SU-DHL-6 (cell line): ENCODE measurements at regions not wholly inside any gene's neighbourhood (a gene's known extent, or its start where the extent isn't known, plus 50 kb on each side); places are given as distances from the start of the nearest gene placed in this dataset.

Experiments used
- H2AFZ ChIP-seq: fragments of 200-600 bp; sonication (generic); 2 replicates; pipeline ENCODE4 v1.6.1; 2014; ENCODE audit warnings: low read depth, mild to moderate bottlenecking, moderate library complexity, mixed read lengths, antibody characterized with exemption, low read length; ENCODE audit not compliant: severe bottlenecking
- H3F3A ChIP-seq: fragments of 200-600 bp; shearing (Covaris generic); 2 replicates; pipeline ENCODE4 v1.6.0; 2016; ENCODE audit warnings: antibody characterized with exemption, mild to moderate bottlenecking; ENCODE audit not compliant: insufficient read depth
- H3K27ac ChIP-seq: fragments of 200-600 bp; sonication (generic); 2 replicates; pipeline ENCODE4 v1.5.1; 2016; ENCODE audit warnings: low read depth, mild to moderate bottlenecking, low read length, moderate library complexity, mixed read lengths
- H3K27me3 ChIP-seq: fragments of 200-600 bp; sonication (generic), shearing (Covaris generic); 2 replicates; pipeline ENCODE4 v1.6.0; 2014; ENCODE audit warnings: mild to moderate bottlenecking, low read length
- H3K36me3 ChIP-seq: fragments of 200-600 bp; sonication (generic); 2 replicates; pipeline ENCODE4 v1.6.1; 2014; ENCODE audit warnings: mild to moderate bottlenecking, low read length, mixed read lengths
- H3K4me2 ChIP-seq: fragments of 300-600, 200-600 bp; shearing (Covaris generic), sonication (generic); 2 replicates; pipeline ENCODE4 v1.6.0; 2014; ENCODE audit warnings: low read length, low read depth, mild to moderate bottlenecking; ENCODE audit not compliant: poor library complexity, severe bottlenecking
- H3K4me3 ChIP-seq: fragments of 200-600 bp; sonication (generic); 2 replicates; pipeline ENCODE4 v1.5.1; 2014; ENCODE audit warnings: antibody characterized with exemption, low read length, mild to moderate bottlenecking, mixed read lengths; ENCODE audit not compliant: insufficient read depth, poor library complexity, severe bottlenecking
- H3K79me2 ChIP-seq: fragments of 200-600 bp; sonication (generic); 2 replicates; pipeline ENCODE4 v1.6.1; 2014; ENCODE audit warnings: mild to moderate bottlenecking, low read length, moderate library complexity; ENCODE audit not compliant: insufficient read depth
- H3K9ac ChIP-seq: fragments of 200-600 bp; sonication (generic); 2 replicates; pipeline ENCODE4 v1.7.0; 2014; ENCODE audit warnings: mild to moderate bottlenecking, low read length
- H3K9me2 ChIP-seq: fragments of 200-600 bp; sonication (generic); replicated peaks from 2 replicates; pipeline ENCODE4 v1.6.1; 2014; ENCODE audit warnings: low read length; ENCODE audit not compliant: insufficient read depth
- H3K9me3 ChIP-seq: fragments of 200-600 bp; sonication (generic); 2 replicates; pipeline ENCODE4 v1.6.1; 2014; ENCODE audit warnings: low read length, mixed read lengths; ENCODE audit not compliant: insufficient read depth
- H4K20me1 ChIP-seq: fragments of 200-600 bp; sonication (generic); 2 replicates; pipeline ENCODE4 v1.6.1; 2014; ENCODE audit warnings: low read depth, mild to moderate bottlenecking, antibody characterized with exemption, low read length, moderate library complexity, mixed read lengths
- EZH2phosphoT487 ChIP-seq: fragments of 200-600 bp; sonication (generic), shearing (Covaris generic); conservative IDR thresholded peaks from 2 replicates; pipeline ENCODE4 v1.6.1; 2018; ENCODE audit warnings: mild to moderate bottlenecking, antibody characterized with exemption, low read length, moderate library complexity, mixed read lengths
- TF ChIP-seq, protein P1 (sequence below): fragments of 200-600 bp; sonication (generic); IDR thresholded peaks from one replicate; pipeline ENCODE4 v1.5.1; 2017; ENCODE audit warnings: antibody characterized with exemption, mild to moderate bottlenecking, low read length, moderate library complexity; ENCODE audit not compliant: insufficient read depth, poor library complexity, severe bottlenecking

DNA sequence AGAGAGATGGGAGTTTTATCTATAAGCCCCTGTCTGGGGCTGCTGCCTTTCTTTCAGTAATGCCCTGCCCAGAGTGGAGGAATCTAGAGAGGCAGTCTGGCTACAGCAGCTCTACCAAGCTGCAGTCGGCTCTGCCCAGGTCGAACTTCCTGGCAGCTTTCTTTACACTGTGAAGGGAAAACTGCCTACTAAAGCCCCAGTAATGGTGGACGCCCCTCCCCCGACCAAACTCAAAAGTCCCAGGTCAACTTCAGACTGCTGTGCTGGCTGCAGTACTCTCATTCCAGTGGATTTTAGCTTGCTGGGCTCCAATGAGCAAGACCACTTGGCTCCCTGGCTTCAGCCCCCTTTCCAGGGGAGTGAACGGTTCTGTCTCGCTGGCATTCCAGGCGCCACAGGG is 65.9 kb upstream of the RARB start:
- Histone ChIP-seq H3K9me3 (no peaks in the 10 kb centered on the region), H3K4me2 (no peak overlapping the region), H3K9me2 (no peaks in the 10 kb centered on the region), H3F3A (no peaks in the 10 kb centered on the region), H3K4me3 (no peak overlapping the region), H3K27ac (no peak overlapping the region), H3K36me3 (no peaks in the 10 kb centered on the region), H4K20me1 (no peaks in the 10 kb centered on the region), H2AFZ (no peak overlapping the region), H3K27me3 (no peaks in the 10 kb centered on the region), H3K79me2 (no peaks in the 10 kb centered on the region), H3K9ac (no peak overlapping the region)
- TF ChIP-seq, protein P1, sequence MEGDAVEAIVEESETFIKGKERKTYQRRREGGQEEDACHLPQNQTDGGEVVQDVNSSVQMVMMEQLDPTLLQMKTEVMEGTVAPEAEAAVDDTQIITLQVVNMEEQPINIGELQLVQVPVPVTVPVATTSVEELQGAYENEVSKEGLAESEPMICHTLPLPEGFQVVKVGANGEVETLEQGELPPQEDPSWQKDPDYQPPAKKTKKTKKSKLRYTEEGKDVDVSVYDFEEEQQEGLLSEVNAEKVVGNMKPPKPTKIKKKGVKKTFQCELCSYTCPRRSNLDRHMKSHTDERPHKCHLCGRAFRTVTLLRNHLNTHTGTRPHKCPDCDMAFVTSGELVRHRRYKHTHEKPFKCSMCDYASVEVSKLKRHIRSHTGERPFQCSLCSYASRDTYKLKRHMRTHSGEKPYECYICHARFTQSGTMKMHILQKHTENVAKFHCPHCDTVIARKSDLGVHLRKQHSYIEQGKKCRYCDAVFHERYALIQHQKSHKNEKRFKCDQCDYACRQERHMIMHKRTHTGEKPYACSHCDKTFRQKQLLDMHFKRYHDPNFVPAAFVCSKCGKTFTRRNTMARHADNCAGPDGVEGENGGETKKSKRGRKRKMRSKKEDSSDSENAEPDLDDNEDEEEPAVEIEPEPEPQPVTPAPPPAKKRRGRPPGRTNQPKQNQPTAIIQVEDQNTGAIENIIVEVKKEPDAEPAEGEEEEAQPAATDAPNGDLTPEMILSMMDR, result no peak
- no peak for TF ChIP-seq EZH2phosphoT487

DNA sequence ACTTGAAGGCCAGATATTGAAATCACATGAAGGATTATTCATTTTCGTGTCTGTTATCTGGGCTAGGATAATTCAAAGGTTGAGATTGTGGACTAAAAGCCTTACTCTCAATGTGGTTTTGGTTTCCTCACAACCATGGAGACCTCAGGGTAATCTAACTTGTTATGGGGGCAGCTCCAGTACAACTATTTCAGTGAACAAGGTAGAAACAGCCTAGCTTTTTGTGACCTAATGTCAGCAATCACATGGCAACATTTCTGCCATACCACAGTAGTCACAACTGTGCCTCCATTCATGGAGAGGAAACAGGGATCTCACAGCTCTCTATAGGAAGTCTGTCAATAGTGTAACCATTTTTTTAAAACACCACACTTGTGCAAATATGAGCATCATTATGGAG is 62.4 kb upstream of the RARB start:
- H4K20me1 ChIP-seq, result no peaks in the 10 kb centered on the region
- no peaks in the 10 kb centered on the region for H3F3A ChIP-seq
- no peak for TF ChIP-seq EZH2phosphoT487
- TF ChIP-seq, protein P1, result no peak
- no peak overlapping the region for H3K4me2 ChIP-seq
- H3K79me2 ChIP-seq, result no peaks in the 10 kb centered on the region
- H3K27me3 ChIP-seq, result no peaks in the 10 kb centered on the region
- H3K27ac ChIP-seq, result no peak overlapping the region
- H3K36me3 ChIP-seq, result no peaks in the 10 kb centered on the region
- H2AFZ ChIP-seq, result no peak overlapping the region
- no peak overlapping the region for H3K4me3 ChIP-seq
- H3K9me2 ChIP-seq, result no peaks in the 10 kb centered on the region
- H3K9ac ChIP-seq, result no peak overlapping the region
- no peaks in the 10 kb centered on the region for H3K9me3 ChIP-seq

DNA sequence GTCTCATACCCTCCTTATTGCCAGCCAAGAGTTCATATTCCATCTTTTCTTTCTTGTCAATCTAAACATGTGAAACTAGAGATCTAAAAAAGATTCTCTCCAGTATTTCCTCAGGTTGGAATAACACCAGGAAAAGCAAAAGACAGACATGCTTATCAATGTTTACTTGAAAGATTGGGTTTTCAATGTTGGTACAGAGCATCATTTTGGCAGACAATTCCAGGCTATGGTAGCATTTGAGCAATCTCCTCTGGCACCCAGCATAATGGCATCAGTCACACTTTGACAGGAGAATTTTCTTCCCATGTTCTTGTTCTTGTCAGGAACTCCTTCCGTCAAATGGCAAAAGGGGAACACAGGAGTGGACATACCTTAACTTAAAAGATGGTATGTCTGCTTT is 61.0 kb upstream of the RARB start:
- Histone ChIP-seq H3K9me3 (no peaks in the 10 kb centered on the region), H3K27ac (no peak overlapping the region), H2AFZ (no peak overlapping the region), H4K20me1 (no peaks in the 10 kb centered on the region), H3K9me2 (no peaks in the 10 kb centered on the region), H3K4me2 (no peak overlapping the region), H3K79me2 (no peaks in the 10 kb centered on the region), H3K36me3 (no peaks in the 10 kb centered on the region), H3K9ac (no peak overlapping the region), H3F3A (no peaks in the 10 kb centered on the region), H3K4me3 (no peak overlapping the region), H3K27me3 (no peaks in the 10 kb centered on the region)
- TF ChIP-seq, protein P1, result no peak
- no peak for TF ChIP-seq EZH2phosphoT487

GRCh38 chr3:25372167-25372566 is 55.9 kb upstream of the RARB start:
- H3F3A ChIP-seq, result no peaks in the 10 kb centered on the region
- H3K9me2 ChIP-seq, result no peaks in the 10 kb centered on the region
- no peak overlapping the region for H2AFZ ChIP-seq
- H3K27ac ChIP-seq, result no peak overlapping the region
- H3K9ac ChIP-seq, result no peak overlapping the region
- no peak overlapping the region for H3K4me2 ChIP-seq
- no peak overlapping the region for H3K4me3 ChIP-seq
- no peaks in the 10 kb centered on the region for H3K9me3 ChIP-seq
- H4K20me1 ChIP-seq, result no peaks in the 10 kb centered on the region
- no peaks in the 10 kb centered on the region for H3K27me3 ChIP-seq
- no peak for TF ChIP-seq EZH2phosphoT487
- TF ChIP-seq, protein P1, result no peak
- H3K36me3 ChIP-seq, result no peaks in the 10 kb centered on the region
- H3K79me2 ChIP-seq, result no peaks in the 10 kb centered on the region
